ENCODE measurements at regions not wholly inside any gene's neighbourhood (a gene's known extent, or its start where the extent isn't known, plus 50 kb on each side); places are given as distances from the start of the nearest gene placed in this dataset.

DNA sequence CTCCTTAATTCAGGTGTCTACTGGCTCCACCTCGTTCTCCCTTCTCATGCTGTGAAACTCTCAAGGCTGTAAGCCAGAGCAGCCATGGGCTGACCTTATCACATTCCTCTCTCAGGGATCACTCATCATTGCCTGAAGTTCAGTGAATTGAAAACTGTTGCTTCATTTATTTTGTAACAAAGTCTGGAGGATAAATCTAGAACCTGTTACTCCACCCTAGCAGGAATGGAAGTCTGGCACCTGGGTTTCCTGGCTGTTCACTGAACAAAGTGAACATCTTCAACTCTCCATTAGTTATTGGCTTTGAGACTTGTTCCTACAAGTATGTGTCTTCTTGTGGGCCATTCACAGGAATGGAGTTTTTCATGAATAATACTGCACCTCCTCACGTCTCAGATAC, 584.1 kb downstream of the PTPRU start:
- DNase-seq: no peak

DNA sequence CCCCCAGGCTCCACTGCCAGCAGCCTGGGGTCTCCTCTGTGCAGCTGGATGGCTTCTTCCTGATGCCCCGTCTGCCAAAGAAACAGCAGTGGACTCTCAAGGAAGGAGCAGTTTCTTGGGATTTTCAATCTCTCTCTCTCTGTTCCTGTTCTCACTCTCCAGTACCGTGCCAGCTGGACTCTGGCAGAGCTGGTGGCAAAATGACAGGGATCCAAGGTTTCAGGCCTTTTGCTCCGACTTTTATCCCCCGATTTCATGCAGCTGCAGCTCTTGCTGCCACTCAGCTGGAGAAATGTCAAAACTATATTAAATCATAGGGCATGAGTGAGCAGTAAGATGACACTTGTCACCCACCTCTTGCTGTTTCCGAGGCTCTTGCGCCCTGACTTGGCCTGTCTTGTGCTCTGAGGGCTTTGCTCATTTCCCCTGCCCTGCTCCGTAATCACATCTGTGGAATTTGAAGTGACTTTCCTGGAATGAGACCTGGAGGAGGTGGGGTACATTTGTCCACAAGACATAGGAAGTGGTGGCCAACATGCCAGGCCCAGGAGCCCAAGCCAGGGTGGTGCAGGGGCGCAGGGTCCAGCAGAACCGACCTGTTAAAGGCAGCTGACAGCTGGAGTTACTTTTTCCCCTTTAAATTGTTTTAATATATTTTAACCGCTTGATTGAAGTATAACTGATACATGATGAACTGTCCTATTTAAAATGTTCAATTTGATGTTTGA, 576.2 kb downstream of the PTPRU start:
- DNase-seq: no peak

DNA sequence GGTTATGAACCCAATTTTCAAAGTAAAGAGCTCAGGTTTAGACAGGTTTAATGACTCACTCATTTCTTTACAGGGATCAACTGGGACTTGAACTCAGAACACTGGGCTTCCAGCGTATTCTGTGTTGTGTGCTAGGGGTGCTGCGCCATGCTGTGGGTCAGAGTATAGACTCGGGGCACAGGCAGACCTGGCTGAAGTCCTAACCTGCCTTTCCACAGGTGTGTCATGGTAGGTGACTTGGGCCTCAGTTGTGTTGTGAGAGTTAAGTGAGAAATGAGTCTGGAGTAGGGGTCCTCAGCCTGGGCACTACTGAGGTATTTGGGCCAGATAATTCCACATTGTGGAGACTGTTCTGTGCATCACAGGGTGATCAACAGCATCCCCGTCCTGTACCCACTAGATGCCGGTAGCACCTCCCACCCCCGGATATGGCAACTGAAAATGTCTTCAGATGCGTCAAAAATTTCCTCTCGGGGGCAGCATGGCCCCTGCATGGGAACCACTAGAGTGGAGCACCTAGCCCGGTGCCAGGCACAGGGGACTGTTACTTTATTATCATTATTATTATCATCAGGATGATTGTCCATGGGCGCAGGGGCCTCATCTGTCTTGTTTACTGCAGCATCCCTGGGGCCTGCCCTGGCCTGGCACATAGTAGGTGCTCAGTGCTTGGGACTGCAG, 575.5 kb downstream of the PTPRU start:
- no peak for DNase-seq

DNA sequence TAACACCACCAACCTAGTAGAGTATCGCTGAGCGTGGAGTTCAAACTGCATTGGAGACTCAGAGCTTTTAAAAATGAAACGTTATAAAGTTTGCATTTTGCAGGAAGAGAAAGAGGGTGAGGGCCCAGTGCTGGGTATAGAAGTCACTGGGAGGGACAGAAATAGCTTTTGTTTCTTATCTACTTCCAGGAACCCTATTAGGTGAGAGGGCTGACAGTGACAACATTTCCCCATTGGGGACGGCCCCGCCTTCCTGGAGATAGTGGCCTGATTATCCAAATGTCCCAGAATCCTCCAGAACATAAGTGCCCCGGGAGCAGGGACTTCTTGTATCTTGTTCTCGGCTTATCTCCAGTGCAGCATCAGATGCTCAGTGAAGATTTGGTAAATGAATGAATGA, 574.9 kb downstream of the PTPRU start:
- no peak for DNase-seq

DNA sequence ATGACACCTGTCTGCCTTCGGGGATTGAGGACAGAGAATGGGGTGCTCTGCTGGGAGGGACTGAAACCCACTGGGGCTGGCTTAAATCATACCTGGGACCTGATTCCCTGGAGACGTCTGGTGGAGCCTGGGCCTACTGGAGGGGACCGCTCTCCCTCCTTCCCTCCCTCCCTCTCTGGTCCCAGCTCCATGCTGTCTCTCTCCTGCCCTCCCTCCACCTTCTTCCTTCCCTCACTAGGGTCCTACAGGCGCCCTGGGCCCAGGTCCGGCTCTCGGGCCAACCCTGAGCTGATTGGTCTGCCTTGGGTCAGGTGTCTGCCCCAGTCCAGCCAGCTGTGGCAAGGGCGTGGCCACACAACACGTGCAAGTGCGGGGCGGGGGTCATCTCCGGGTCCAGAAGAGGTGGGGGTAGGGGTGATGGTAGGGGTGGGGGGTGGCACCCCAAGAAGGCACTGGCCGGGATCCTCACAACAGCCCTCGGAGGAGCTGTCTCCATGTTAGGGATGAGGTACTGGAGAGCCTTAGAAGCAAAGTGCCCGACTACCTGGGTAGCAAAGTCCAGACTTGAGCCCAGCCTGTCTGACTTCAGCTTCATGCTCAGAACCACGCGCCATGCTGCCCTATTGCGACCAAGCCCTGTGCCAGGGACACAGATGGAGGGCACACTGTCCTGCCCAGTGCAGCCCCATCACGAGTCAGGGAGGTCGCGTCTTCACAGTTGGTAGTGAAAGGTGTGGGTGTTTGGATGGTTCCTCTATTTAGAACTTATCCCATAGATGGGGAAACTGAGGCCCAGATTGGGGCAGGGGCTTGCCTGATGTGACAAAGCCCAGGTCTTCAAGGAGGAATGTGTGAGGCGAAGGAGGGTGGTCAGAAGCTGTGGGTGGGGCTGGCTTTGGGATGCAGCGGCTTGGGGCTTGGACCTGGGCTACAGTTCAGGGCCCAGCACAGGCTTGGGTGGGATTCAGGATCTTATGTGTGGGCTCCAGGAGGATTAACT, 574.1 kb downstream of the PTPRU start:
- no peak for DNase-seq

DNA sequence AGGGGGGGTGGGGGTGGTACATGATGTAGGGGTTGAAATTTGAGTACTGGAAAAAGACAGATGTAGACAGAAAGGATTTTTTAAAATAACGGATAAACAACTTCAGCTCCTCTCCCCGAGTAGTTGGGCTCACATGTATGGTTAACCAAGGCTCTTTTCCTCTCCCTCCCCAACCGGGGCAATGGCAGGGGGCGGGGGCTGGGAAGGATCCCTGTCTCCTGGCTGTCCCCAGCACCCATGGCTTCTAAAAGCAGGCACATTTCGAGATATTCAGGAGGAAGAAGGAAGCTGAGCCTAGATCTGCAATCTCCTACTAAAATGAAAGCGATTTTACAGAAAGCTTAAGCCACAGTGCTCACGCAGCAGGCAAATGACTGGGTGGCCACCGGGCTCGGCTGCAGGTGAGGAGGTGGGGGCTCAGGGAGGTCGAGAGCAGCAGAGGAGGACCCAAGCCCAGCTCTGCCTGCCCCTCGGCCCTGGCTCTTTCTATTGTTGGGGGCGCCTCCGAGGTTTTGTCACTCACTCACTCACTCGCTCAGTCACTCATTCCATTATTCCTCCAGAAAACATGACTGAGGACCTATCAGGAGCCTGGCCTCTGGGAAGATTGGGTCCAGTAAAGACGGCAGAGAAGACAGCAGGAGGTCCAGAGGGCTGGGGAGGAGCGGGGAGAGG, 573.3 kb downstream of the PTPRU start:
- DNase-seq: no peak

DNA sequence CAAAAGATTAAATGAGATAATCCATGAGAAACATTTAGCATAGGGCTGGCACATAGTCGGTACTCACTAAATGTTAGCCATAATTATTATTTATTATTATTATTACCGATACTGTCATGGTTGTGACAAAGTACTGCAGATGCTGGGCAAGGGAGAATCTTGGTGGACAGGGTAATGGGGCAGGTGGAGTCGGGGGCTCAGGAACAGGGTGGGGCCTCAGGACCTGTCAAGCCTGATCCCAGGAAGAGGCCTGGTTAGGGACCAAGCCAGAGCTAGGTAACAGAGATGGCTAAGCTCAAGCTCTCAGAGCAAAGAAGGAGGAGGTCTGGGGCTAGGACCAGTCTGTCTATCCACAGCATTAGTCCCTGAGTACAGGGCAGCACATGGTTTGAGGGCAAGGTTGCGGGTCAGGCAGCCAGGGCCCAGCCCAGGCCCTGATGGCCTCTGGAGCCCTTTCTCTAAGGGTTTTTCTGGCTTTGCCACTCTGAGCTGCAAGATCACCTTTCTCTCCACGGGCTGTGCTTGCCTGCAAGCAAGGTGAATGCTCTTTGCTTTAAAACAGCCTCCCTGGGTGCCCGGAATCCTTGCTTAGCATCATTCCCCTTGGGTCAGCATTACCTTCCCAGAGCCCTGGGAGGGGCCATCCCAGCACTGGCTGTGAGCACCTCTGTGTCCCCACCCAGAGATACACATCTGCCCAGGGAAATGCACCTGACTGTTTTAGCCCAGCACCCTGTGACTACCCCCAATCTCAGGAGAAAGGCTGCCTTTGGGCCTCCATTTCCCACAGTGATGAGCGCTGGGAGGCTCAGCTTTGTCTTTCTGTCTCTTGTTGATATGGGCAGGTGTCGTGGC, 572.0 kb downstream of the PTPRU start:
- DNase-seq: no peak

DNA sequence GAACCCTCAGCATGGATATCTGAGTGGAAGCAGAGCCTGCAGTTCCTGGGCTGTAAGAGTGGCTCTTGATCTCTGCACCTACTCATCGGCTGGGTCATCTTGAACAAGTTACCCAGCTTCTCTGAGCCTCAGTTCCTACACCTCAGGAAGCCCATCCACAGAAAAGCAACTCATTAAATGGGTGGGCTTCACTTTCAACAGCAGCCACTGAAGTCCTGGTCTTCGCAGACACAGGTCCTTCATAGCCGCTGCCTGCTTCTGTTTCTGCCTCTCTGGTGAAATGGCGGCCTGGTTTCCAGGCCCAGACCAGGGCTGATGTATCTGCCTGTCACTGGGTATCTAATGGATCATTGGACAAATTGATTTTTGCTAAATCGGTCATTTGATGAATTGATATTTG, 571.4 kb downstream of the PTPRU start:
- DNase-seq: no peak

DNA sequence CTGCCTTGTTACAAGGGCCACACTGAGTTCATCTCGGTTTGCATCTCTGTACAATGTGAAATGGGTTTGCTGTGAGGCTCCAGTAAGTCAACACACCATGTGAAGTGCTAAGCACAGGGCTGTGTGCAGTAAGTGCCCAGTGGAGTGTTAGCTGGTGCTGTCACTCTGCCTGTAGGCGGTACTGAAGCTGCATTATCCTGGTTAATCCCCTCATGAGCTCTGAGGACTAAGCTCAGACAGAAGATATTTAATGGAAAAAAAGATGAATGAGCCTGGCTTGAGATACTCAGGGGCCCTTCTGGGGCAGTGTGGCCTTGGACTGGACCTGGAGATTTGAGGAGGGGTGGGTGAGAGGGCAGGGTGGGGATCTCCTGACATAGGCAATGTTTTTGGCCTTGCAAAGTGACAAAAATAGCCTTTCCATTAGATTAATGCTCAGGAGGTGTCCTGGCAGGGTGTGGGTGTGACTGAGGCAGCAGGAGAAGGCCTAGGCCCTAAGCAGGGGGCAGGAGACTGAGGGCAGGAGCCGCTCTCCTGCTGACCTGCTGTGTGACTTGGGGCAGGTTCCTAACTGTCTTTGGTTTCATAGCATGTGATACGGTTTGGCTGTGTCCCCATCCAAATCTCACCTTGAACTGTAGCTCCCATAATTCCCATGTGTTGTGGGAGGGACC, 570.5 kb downstream of the PTPRU start:
- DNase-seq: no peak

DNA sequence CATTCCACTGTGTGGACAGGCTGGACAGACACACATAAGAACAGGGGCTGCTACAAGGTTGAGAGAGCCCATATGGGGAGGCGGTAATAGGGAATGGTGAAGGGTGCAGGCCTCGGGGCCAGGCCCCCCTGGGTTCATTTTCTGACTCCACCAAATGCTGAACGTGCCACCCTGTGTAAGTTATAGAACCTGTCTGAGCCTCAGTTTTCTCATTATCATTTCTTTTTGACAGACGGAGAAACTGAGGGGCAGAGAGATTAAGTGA, 569.5 kb downstream of the PTPRU start:
- DNase-seq: no peak

DNA sequence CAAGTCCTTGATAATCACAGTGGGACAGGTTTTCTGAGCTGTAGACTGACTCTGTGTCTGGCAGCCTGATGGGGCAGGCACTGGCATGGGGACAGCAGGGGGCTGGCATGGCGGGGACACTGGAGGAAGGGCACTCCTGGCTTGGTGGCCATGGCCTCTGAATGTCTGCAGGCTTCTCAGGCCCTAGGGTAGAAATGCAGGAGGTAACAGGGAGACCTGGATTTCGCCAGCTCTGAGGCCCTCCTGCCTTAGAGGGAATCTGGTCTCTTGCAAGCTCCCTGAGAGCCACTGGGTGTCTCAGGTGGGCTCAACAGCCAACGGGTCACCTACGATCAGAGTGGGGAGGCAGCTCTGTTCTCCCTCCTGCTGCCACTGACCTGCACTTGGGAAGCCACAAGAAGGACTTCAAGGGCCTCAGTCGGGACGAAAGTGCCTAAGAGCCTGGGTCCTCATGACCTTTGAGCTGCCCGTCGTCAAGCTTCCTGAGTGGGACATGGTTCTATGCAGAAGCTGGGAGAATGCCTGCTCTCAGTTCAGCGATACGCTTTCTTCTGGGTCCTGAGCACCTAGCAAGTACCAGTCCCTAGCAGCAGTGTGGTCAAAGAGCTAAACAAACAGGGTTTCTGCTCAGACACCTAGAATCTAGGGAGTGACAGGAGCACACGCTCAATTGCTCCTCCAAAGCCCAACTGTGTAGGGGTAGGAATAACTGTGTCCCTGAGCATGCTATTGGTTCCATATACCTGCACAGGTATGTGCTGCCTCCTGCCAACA, 569.0 kb downstream of the PTPRU start:
- no peak for DNase-seq

DNA sequence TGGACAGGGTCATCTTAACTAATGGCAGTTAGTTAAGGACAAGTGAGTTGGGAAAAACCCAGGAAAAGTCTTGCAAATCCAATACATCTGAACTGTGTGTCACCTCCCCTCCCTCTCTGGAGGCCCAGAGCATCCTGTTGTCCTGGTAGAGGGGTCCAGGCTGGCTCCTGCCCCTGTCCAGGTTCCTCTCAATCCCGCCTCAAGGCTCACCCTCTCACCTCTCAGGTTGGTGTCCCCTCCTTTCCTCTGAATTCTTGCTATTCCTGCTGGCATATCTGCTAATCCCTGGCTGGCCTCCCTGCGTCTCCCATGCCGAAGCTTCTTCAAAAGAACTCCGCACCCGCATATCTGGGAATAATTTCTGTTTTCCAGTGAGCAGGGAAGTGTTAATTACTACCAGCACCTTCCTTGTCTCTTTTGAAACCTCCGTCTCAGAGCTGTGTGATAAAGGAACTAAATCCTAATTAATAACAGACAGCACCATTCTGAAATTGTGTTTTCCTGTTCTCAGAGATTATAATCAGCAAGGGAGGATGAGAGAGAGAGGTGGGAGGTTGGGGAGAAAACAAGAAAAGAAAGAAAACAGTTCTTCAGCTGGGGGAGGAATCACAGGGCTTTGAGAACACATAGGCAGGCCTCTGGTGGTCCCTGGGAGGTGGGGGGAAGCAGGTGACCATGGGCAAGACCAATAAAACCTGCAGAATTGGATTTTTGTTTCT, 568.0 kb downstream of the PTPRU start:
- DNase-seq: no peak

DNA sequence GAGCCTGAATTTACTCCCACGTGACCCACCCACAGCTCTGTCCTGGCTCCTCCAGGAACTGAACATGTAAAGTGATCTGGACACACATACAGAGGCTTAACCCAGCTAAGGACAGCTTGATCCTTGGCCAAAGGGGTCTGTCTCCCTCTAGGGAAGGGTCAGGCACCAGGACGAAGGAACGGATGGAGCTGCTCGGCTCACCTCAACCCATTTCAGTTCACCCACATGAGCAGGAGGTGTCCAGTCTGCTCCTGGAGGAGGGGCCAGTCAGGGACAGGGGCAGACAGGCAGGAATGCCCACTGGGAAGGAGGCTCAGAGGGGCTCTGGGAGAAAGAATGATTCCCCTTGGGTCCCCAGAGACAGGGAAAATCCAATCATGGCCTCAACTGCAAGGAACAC, 567.2 kb downstream of the PTPRU start:
- DNase-seq: no peak

DNA sequence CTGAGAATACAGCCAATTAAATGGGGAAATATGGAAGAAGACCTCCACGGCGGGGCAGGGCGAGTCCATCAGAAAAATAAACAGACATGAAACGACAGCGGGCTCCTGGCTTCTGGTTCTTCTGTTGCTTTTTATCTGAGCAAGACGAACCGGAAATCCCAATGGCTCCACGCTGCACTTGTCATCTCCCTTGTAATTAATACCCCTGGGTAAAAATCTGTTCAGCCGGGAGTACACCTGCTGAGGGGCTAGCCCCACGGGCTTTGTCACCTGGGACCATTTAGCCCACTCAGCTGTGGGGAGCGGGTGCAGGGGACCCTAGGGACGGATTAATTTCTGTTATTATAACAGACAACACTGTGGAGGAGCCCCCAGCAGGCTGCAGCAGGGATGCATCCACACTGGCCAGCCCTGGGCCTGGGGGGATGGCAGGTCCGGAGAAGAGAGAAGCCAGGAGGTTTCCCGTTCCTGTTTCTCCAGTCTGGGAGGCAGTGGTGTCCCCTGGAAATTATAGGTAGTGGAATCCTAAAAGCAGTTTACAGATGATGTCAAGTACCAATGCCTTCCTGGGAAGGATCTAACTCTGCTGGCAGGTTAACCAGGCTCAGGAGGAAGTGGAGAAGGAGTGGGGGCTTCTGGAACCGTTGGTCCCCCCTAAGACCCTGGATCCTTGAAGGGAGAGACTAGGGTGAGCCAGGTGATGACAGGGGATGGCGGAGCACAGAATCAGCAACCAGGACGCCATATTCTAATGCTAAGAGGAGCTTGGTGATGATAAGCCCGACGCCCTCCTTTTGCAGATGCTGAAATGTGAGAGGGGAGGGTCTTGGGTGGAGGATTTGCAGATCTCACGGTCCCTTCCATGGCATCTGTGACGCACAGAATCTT, 566.1 kb downstream of the PTPRU start:
- DNase-seq: no peak

DNA sequence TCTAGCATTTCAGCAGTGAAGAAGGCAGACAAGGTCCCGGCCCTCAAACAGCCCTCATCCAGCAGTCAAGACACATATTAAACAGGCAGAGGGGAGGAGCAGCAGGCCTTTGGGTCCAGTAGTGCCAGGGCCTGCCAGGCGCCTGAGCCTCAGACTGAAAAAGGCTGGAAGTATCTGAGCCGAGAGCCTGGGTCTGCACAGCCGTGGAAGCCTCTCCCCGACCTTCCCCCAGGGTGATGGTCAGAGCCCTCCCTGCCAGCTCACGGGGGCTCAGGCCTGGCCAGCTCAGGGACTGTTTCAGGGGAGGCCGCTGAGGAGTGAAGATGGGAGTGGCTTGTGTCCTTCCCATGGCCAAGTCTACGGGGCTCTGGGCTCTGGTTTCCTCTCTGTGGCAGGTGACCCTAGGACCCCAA, 565.2 kb downstream of the PTPRU start:
- DNase-seq: no peak

DNA sequence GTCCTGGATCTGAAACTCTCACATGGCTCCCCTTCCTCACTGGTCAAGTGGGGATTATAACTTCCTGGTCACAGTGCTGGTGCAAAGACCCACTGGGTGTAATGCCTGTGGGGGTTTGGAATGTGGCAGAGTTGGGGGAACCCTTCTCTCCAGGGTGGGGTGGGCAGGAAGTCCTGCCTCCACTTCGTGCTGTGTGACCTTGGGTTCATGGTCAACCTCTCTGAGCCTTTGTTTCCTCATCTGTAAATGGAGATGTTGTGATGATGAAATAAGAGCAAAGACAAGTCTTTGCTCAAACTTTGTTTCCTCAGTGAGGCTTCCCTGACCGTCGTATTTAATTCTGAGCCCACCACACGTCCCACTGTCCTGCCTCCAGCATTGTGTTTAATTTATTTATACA, 564.7 kb downstream of the PTPRU start:
- DNase-seq: no peak

DNA sequence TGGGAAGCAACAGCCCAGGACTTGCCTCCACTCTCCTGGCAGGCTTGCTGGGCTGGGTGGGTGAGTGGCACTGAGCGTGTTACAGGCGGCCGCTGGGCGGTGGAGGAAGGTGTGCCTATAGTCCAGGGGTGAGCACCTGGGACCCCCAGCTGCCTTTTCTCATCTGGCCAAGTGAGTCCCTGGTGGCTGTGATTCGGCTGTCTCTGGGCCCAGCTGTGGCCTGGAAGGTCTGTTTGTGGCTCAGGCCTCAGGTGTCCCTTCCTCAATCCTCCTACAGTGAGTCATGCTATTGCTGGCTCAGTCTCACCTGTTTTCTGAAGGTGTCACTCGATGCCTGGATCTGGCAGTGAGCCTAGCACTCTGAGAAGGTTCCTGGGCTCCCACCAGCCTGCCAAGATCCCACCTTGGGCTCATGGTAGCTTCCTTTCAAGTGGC, 564.2 kb downstream of the PTPRU start:
- DNase-seq: no peak

DNA sequence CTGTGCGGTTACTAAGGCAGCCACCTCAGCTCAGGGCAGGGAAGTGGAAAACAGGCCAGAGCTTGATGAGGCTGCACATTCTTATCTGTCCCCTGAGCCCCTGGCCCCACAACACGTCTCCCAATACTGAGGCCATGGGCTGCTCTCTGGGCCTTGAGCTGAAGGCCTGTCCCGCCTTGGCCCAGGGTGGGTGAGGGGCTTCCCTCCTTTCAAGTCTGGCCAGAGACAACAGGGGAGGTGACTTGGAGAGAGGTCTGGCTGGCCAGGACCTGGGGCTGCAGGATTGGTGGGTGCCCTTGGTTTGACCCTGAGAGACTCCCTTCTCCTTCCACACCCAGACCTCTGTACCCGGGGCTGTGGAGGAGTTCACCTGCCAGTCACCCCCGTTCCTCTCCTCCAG, 563.8 kb downstream of the PTPRU start:
- no peak for DNase-seq
